ENCODE measurements at regions not wholly inside any gene's neighbourhood (a gene's known extent, or its start where the extent isn't known, plus 50 kb on each side); places are given as distances from the start of the nearest gene placed in this dataset.

- Histone ChIP-seq H3K27me3 (no peaks in the 10 kb centered on the region), H3K4me1 (no peaks in the 10 kb centered on the region), H3K9me3 (no peaks in the 10 kb centered on the region), H3K4me3 (no peak overlapping the region), H3K27ac (no peak overlapping the region), H3K36me3 (no peaks in the 10 kb centered on the region)
- ATAC-seq (no peak), DNase-seq (no peak)
- in situ Hi-C loops (cut with MboI; ENCODE audit: low sequenced_read_pairs in 4 of 4) (no loop called here), intact Hi-C loops (cut with DNase I; ENCODE audit: low total_unique reads) (no loop called here)
- no peak for TF ChIP-seq POLR2A (IDR thresholded peaks at IDR 0.05)
- TF ChIP-seq, protein P1, sequence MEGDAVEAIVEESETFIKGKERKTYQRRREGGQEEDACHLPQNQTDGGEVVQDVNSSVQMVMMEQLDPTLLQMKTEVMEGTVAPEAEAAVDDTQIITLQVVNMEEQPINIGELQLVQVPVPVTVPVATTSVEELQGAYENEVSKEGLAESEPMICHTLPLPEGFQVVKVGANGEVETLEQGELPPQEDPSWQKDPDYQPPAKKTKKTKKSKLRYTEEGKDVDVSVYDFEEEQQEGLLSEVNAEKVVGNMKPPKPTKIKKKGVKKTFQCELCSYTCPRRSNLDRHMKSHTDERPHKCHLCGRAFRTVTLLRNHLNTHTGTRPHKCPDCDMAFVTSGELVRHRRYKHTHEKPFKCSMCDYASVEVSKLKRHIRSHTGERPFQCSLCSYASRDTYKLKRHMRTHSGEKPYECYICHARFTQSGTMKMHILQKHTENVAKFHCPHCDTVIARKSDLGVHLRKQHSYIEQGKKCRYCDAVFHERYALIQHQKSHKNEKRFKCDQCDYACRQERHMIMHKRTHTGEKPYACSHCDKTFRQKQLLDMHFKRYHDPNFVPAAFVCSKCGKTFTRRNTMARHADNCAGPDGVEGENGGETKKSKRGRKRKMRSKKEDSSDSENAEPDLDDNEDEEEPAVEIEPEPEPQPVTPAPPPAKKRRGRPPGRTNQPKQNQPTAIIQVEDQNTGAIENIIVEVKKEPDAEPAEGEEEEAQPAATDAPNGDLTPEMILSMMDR (IDR thresholded peaks at IDR 0.05 in 4 of 5, conservative IDR thresholded peaks at IDR 0.05 in 1 of 5) = no peak
Measured at GRCh38 chr2:51231071-51231470, 199.1 kb upstream of the NRXN1 start.

DNA sequence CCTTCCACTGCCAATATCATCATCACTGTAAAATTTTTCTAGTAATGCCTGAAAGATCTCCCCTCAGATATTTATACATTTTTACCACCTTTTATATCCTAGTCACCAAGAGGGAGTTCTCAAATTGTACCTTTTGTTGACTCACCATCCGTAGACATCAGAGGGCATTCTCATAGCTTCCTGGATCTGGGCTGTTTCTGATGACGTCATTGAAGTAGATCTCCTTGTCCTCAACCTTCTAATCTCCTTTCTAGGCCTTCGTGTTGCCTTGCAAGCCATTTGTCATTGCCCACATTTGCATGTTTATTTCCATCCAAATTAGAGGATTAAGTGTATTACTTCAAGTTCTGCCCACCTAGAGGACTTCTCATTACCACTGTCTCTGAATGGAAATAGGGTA, 193.4 kb upstream of the NRXN1 start:
- no peaks in the 10 kb centered on the region for H3K27me3 ChIP-seq
- TF ChIP-seq, protein P1 (IDR thresholded peaks at IDR 0.05 in 4 of 5, conservative IDR thresholded peaks at IDR 0.05 in 1 of 5) = no peak
- TF ChIP-seq POLR2A (IDR thresholded peaks at IDR 0.05) = no peak
- H3K27ac ChIP-seq = no peak overlapping the region
- in situ Hi-C loops (cut with MboI; ENCODE audit: low sequenced_read_pairs in 4 of 4) = no loop called here
- H3K36me3 ChIP-seq = no peaks in the 10 kb centered on the region
- DNase-seq = no peak
- intact Hi-C loops (cut with DNase I; ENCODE audit: low total_unique reads) = no loop called here
- no peaks in the 10 kb centered on the region for H3K4me1 ChIP-seq
- no peak for ATAC-seq
- no peak overlapping the region for H3K4me3 ChIP-seq
- no peaks in the 10 kb centered on the region for H3K9me3 ChIP-seq

DNA sequence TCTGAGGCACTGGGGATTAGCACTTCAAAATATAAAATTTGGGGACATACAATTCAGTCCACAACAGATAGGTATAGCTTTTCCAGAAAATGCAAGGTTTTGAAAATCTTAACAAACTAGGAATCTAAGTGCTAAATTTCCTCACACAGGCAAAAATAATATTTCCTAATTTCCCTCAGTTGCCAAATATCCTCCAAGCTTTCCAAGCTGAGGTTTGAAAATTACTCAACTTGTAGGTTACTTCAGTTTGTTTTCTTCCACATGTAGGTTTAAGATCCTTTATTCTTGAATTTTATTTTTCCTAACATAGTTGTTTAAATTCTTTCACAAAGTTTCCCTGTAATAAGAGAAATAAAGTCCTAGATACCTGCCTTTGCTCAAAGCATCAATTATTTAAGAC, 192.9 kb upstream of the NRXN1 start:
- Histone ChIP-seq H3K4me3 (no peak overlapping the region), H3K4me1 (no peaks in the 10 kb centered on the region), H3K9me3 (no peaks in the 10 kb centered on the region), H3K27me3 (no peaks in the 10 kb centered on the region), H3K36me3 (no peaks in the 10 kb centered on the region), H3K27ac (no peak overlapping the region)
- in situ Hi-C loops (cut with MboI; ENCODE audit: low sequenced_read_pairs in 4 of 4) = no loop called here
- intact Hi-C loops (cut with DNase I; ENCODE audit: low total_unique reads) = no loop called here
- no peak for DNase-seq
- TF ChIP-seq POLR2A (IDR thresholded peaks at IDR 0.05) = no peak
- TF ChIP-seq, protein P1 (IDR thresholded peaks at IDR 0.05 in 4 of 5, conservative IDR thresholded peaks at IDR 0.05 in 1 of 5) = no peak
- no peak for ATAC-seq

GRCh38 chr2:51222106-51222505, 190.2 kb upstream of the NRXN1 start:
- no peak overlapping the region for H3K4me3 ChIP-seq
- TF ChIP-seq, protein P1 (IDR thresholded peaks at IDR 0.05 in 4 of 5, conservative IDR thresholded peaks at IDR 0.05 in 1 of 5) = no peak
- TF ChIP-seq POLR2A (IDR thresholded peaks at IDR 0.05) = no peak
- no peaks in the 10 kb centered on the region for H3K27me3 ChIP-seq
- H3K9me3 ChIP-seq = no peaks in the 10 kb centered on the region
- H3K27ac ChIP-seq = no peak overlapping the region
- no peaks in the 10 kb centered on the region for H3K4me1 ChIP-seq
- intact Hi-C loops (cut with DNase I; ENCODE audit: low total_unique reads) = no loop called here
- H3K36me3 ChIP-seq = no peaks in the 10 kb centered on the region
- no peak for ATAC-seq
- no peak for DNase-seq
- in situ Hi-C loops (cut with MboI; ENCODE audit: low sequenced_read_pairs in 4 of 4) = no loop called here

DNA sequence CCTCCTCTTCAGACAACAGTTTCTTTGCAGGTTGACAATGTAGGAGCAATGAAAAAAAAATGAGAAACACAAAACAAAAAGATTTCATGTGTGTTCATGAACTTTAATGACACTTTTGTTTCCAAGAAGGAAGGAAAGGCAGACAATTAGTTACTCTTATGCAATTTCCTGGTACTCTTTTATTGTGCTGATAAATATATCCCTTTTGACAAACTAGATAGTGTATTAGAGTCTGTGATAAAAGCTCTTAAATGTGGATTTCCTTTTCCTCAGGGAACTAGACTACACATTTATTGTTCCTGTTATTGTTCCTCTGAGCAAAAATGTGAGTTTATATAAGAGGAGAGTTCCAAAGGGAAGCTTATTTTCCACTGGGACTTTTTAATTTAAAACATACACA, 188.7 kb upstream of the NRXN1 start:
- Histone ChIP-seq H3K4me1 (no peaks in the 10 kb centered on the region), H3K9me3 (no peaks in the 10 kb centered on the region), H3K27me3 (no peaks in the 10 kb centered on the region), H3K4me3 (no peak overlapping the region), H3K36me3 (no peaks in the 10 kb centered on the region), H3K27ac (no peak overlapping the region)
- DNase-seq (no peak), ATAC-seq (no peak)
- in situ Hi-C loops (cut with MboI; ENCODE audit: low sequenced_read_pairs in 4 of 4) (no loop called here), intact Hi-C loops (cut with DNase I; ENCODE audit: low total_unique reads) (no loop called here)
- no peak for TF ChIP-seq POLR2A (IDR thresholded peaks at IDR 0.05)
- TF ChIP-seq, protein P1 (IDR thresholded peaks at IDR 0.05 in 4 of 5, conservative IDR thresholded peaks at IDR 0.05 in 1 of 5) = no peak

All from gastrocnemius medialis (tissue), 4 donors.